Activated naive CD4-positive, alpha-beta T cell treated with anti-CD3 and anti-CD28 coated beads, Interleukin-2, amount 10 ng/mL, durations not matched to agents 7 days and 5 days (primary cell): ENCODE measurements at regions not wholly inside any gene's neighbourhood (a gene's known extent, or its start where the extent isn't known, plus 50 kb on each side); places are given as distances from the start of the nearest gene placed in this dataset.
"Not testable (repeated sequence)": the region's sequence is repeated elsewhere in the genome, so short reads cannot be mapped to it uniquely, and the experiment has no call there.

ENCODE experiments used
- CTCF ChIA-PET: fragments of 350-600 bp; sonication (Branson Sonifier 250); formaldehyde crosslinking; loops from one replicate; lab custom pipeline; 2021; ENCODE audit warnings: antibody characterized with exemption; lab: Charles Lee
- DNase-seq: peaks from one replicate; pipeline ENCODE4 v3.0.0-alpha.2; 2020
- H3K27ac Mint-ChIP-seq: one replicate; pipeline ENCODE4 v1.8.0; 2021; ENCODE audit warnings: mild to moderate bottlenecking, moderate library complexity, mixed read lengths
- H3K27me3 Mint-ChIP-seq: one replicate; pipeline ENCODE4 v1.8.0; 2021; ENCODE audit warnings: mild to moderate bottlenecking, mixed read lengths
- H3K36me3 Mint-ChIP-seq: one replicate; pipeline ENCODE4 v1.8.0; 2021; ENCODE audit warnings: mixed read lengths
- H3K4me1 Mint-ChIP-seq: one replicate; pipeline ENCODE4 v1.8.0; 2021; ENCODE audit warnings: mixed read lengths
- H3K4me3 Mint-ChIP-seq: one replicate; pipeline ENCODE4 v1.8.0; 2021; ENCODE audit warnings: mild to moderate bottlenecking, moderate library complexity, mixed read lengths
- H3K9me3 Mint-ChIP-seq: one replicate; pipeline ENCODE4 v1.8.0; 2021; ENCODE audit warnings: mixed read lengths

DNA sequence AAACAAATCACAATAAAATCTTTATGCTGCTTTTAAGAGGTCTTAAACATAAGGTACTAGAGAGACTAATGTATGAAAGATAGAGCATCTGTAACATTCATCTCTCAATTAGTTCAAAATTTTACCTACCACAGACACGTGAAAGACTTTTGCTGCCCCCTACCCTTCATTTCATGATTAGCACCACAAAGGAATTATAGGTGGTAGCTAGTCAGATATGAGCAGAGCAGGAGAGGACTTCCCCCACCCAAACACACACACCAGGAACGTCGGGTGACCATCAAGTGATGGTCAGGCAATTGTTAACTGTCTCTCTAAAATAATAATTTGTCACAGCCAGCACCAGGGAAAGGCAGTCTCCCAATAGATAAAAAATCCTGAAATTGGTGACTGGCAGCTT is 1531.7 kb upstream of the SPRY2 start:
- Mint-ChIP-seq H3K36me3 (no peaks in the 10 kb centered on the region), H3K9me3 (peaks cover 24% of the 10 kb centered on the region), H3K27ac (no peak overlapping the region), H3K4me1 (no peaks in the 10 kb centered on the region), H3K27me3 (no peaks in the 10 kb centered on the region), H3K4me3 (no peak overlapping the region)
- CTCF ChIA-PET = no interaction called here
- DNase-seq = no peak

DNA sequence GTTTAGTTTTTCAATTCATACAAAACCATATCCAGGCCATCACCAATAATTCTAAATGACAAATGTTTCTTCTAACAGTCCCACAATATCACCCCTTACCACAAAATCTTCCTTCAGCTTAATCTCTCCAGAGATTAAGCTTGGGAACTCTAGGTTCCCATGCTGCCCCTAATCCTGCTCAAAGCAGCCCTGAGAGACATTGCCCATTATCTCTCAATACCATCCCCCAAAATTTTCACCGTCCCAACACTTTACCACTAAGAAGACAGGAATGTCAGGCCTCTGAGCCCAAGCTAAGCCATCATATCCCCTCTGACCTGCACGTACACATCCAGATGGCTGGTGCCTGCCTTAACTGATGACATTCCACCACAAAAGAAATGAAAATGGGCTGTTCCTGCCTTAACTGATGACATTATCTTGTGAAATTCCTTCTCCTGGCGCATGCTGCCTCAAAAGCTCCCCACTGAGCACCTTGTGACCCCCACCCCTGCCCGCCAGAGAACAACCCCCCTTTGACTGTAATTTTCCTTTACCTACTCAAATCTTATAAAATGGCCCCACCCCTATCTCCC is 1530.9 kb upstream of the SPRY2 start:
- H3K27me3 Mint-ChIP-seq, H3K4me1 Mint-ChIP-seq, H3K27ac Mint-ChIP-seq, H3K4me3 Mint-ChIP-seq, DNase-seq, CTCF ChIA-PET, H3K36me3 Mint-ChIP-seq: not testable (repeated sequence)
- H3K9me3 Mint-ChIP-seq = peaks cover 30% of the 10 kb centered on the region

DNA sequence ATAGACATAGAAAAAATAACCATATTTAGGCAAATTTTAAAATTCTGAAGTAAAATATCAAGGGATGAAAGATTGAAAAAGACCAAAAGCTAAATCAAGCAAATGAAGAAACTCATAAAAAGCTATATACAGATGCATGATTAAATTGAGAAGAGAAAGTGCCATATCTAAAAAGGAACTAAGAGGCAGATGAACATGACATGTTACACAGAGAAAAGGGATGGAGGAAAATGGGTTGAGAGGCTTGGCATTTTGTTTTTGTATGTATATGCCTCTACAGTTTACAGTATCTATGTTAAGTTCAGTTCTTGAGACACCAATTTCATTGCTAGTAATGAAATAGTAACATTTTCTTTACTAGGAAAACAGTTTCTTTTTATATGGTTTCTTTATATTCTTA is 1507.4 kb upstream of the SPRY2 start:
- Mint-ChIP-seq H3K36me3 (no peaks in the 10 kb centered on the region), H3K27ac (no peak overlapping the region), H3K4me1 (no peaks in the 10 kb centered on the region), H3K9me3 (peaks cover 4% of the 10 kb centered on the region), H3K27me3 (no peaks in the 10 kb centered on the region), H3K4me3 (no peak overlapping the region)
- no peak for DNase-seq
- CTCF ChIA-PET = no interaction called here

DNA sequence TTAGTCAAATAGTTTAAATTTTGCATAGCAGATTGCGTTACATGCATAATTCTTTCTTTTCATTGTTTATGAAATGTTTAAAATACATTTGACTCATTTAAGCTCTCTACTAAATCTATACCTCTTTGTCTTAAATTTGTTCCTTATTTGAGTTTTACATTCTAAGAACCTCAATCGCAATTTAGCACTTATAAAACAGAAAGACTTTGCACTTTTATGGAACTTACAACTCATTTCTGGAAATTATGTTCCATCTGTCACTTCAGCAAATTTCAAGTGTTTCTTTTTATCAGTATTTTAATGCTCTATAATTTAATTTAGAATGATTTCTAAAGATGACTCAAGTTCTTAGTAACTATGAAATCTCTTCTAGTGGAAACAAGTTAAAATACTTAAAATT is 1505.8 kb upstream of the SPRY2 start:
- Mint-ChIP-seq H3K4me1 (no peaks in the 10 kb centered on the region), H3K27ac (no peak overlapping the region), H3K36me3 (no peaks in the 10 kb centered on the region), H3K4me3 (no peak overlapping the region), H3K27me3 (no peaks in the 10 kb centered on the region), H3K9me3 (peaks cover 5% of the 10 kb centered on the region)
- CTCF ChIA-PET = no interaction called here
- DNase-seq = no peak

DNA sequence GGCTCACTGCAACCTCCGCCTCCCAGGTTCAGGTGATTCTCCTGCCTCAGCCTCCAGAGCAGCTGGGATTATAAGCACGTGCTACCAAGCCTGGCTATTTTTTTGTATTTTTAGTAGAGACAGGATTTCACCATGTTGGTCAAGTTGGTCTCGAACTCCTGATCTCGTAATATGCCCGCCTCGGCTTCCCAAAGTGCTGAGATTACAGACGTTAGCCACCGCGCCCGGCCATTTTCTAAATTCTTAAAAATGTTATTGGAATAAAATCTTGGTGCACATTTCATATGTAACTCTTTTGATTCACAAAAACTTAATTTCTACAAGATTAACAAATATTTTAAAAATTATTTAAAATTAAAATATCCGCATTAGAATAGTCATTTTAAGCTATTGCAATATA is 1480.3 kb upstream of the SPRY2 start:
- Mint-ChIP-seq H3K36me3 (no peaks in the 10 kb centered on the region), H3K4me1 (no peaks in the 10 kb centered on the region), H3K9me3 (peaks cover 7% of the 10 kb centered on the region), H3K27me3 (no peaks in the 10 kb centered on the region), H3K4me3 (no peak overlapping the region), H3K27ac (no peak overlapping the region)
- CTCF ChIA-PET = no interaction called here
- no peak for DNase-seq

DNA sequence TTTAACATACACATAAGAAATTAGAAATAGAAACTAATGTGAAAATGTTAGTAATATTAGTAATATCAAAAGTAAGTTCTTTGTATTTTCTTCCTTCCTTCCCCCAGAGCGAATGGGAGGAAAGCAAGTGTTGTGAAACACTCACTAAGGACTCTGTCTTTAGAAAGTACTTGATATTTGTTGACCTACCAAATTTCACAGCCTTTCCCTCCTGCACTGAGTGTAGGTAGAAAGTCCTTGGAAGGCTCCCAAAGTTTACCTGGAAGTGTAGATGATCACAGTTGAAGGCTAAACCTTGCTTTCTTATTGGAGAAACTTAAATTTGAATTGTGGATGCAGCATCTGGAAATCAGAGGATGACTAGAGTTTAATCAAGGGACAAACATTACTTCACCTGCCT is 1459.5 kb upstream of the SPRY2 start:
- H3K4me1 Mint-ChIP-seq = no peaks in the 10 kb centered on the region
- no peaks in the 10 kb centered on the region for H3K27me3 Mint-ChIP-seq
- no peaks in the 10 kb centered on the region for H3K36me3 Mint-ChIP-seq
- H3K4me3 Mint-ChIP-seq = no peak overlapping the region
- CTCF ChIA-PET = no interaction called here
- H3K27ac Mint-ChIP-seq = no peak overlapping the region
- no peak for DNase-seq
- peaks cover 2% of the 10 kb centered on the region for H3K9me3 Mint-ChIP-seq

DNA sequence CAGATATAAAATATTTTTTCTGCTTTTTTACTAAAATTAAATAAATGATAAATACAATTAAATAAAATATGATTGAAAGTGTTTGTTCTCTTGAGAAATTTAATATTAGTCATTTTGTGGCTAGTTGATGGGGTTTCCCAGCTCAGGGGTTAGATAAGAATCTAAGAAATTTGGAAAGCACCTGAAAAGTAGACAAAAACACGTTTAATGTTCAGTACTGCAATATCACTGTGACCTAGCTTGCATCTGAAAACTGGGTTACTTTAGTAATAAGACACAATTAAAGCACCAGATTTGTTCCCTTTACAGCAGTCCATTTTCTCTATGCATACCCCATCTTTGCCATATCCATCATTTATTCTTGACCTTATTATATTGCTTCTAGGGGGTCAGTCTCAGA is 1454.8 kb upstream of the SPRY2 start:
- Mint-ChIP-seq H3K36me3 (no peaks in the 10 kb centered on the region), H3K4me1 (no peaks in the 10 kb centered on the region), H3K27me3 (no peaks in the 10 kb centered on the region), H3K27ac (no peak overlapping the region), H3K4me3 (no peak overlapping the region), H3K9me3 (peaks cover 5% of the 10 kb centered on the region)
- CTCF ChIA-PET = no interaction called here
- DNase-seq = no peak

DNA sequence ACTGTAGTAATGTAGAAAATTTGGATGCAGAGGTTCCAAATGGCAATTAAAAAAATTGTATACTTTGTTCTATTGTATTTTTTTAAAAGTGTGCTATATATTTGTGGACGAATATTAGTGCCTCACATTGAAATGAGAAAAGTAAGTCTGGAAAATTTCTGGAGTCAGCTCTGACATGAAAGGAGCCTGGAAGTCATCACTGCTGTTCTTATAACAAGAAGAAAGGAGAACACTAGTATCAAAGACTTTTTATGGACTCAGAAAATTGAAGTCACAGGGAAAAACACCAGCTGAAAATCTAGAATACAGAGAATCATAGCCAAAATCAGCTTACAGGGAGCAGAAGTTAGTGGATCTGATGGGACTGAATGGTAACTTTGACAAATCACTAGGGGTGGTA is 1450.7 kb upstream of the SPRY2 start:
- CTCF ChIA-PET = no interaction called here
- peaks cover 8% of the 10 kb centered on the region for H3K9me3 Mint-ChIP-seq
- no peak overlapping the region for H3K4me3 Mint-ChIP-seq
- H3K27me3 Mint-ChIP-seq = no peaks in the 10 kb centered on the region
- H3K27ac Mint-ChIP-seq = no peak overlapping the region
- no peak for DNase-seq
- H3K36me3 Mint-ChIP-seq = no peaks in the 10 kb centered on the region
- no peaks in the 10 kb centered on the region for H3K4me1 Mint-ChIP-seq

DNA sequence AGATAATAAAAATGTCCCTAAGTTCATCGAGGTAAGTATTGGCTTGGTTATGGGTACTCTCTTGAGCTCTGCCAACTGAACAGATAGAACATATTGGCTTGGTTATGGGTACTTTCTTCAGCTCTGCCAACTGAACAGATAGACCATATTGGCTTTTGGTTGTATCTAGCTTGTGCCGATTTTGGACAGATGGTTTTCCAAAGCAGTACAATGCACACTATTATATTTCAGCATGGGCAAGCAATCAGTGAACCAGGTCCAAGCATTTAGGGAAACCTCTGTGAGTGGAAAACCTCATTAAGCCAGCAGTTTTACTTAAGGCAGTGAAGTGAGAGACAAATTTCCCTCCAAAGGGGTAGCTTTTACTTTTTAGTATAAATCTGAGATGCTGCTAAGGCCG is 1440.5 kb upstream of the SPRY2 start:
- CTCF ChIA-PET = no interaction called here
- no peak overlapping the region for H3K27ac Mint-ChIP-seq
- H3K4me3 Mint-ChIP-seq = no peak overlapping the region
- DNase-seq = no peak
- H3K9me3 Mint-ChIP-seq = peaks cover 3% of the 10 kb centered on the region
- no peaks in the 10 kb centered on the region for H3K36me3 Mint-ChIP-seq
- no peaks in the 10 kb centered on the region for H3K4me1 Mint-ChIP-seq
- H3K27me3 Mint-ChIP-seq = no peaks in the 10 kb centered on the region

DNA sequence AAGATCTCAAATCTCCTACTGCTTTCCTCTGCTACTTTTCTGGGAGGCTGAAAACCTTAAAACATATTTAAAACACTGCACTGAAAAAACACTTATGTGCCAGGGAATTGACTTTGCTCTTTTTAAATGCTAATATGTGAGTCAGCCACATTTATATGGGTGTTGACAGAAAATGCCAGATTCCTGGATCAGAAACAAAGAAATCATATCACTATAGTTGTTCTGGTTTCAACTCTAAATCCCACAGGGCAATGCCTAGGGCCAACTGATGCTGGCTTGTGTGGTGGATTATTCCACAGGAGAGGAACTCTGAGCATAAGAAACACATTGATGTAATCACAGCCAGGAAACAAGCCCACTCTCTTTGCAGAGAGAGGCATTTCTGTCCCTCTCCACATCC is 1439.0 kb upstream of the SPRY2 start:
- Mint-ChIP-seq H3K27ac (no peak overlapping the region), H3K4me3 (no peak overlapping the region), H3K27me3 (no peaks in the 10 kb centered on the region), H3K36me3 (no peaks in the 10 kb centered on the region), H3K9me3 (peaks cover under 1% of the 10 kb centered on the region), H3K4me1 (no peaks in the 10 kb centered on the region)
- no peak for DNase-seq
- CTCF ChIA-PET = no interaction called here

DNA sequence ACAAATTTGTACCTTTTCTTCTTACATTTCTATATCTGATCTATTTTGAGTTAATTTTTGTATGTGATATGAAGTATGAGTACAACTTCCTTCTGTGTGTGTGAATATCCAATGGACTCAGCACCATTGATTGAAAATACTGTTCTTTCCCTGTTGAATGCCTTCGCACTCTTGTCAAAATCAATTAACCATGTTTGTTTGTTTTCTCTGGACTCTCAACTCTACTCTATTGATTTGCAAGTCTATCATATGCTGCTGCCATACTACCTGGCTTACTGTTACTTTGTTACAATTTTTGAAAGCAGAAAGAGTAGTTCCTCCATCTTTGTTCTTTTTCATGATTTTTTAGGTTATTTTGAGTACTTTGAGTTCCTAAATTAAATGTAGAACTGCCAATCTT is 1437.4 kb upstream of the SPRY2 start:
- Mint-ChIP-seq H3K36me3 (no peaks in the 10 kb centered on the region), H3K4me3 (no peak overlapping the region), H3K27ac (no peak overlapping the region), H3K4me1 (no peaks in the 10 kb centered on the region), H3K9me3 (peaks cover 3% of the 10 kb centered on the region), H3K27me3 (no peaks in the 10 kb centered on the region)
- CTCF ChIA-PET = no interaction called here
- no peak for DNase-seq

DNA sequence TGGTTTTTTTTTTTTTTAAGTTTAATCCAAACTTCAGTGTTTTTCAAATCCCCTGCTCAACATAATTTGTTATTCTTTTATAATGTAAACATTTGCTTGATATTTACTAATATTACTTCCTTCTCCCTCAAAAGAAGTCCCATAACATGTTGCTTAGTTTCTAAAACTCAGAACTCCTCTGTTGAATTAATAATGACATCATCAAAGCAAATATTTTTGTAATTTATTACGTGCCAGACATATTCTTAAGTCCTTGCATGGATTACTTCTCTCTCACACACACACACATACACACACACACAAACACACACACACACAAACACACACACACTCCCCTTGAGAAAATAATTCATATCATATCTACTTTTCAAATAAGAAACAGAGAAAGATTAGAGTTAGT is 1432.3 kb upstream of the SPRY2 start:
- no peaks in the 10 kb centered on the region for H3K27me3 Mint-ChIP-seq
- no peak overlapping the region for H3K4me3 Mint-ChIP-seq
- no peak overlapping the region for H3K27ac Mint-ChIP-seq
- CTCF ChIA-PET = no interaction called here
- no peaks in the 10 kb centered on the region for H3K36me3 Mint-ChIP-seq
- H3K4me1 Mint-ChIP-seq = no peaks in the 10 kb centered on the region
- H3K9me3 Mint-ChIP-seq = peaks cover 3% of the 10 kb centered on the region
- DNase-seq = no peak

DNA sequence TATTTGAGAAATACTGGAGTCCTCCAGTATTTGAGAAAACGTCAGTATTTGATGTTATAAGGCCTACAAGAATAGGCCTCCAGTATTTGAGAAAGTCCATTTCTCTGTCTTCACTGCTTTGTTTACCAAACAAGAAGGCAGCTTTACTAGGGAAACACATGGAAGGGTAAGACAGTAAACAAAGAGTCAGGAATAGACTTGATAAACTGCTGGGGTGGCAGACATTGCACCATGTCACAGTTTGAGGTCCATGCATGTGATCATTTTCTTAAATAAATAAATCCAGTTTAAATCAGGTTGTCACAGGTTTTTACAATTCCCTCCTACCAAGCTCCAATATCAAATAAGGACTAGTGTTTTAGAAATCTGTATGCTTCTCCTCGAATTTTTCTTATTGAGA is 1431.0 kb upstream of the SPRY2 start:
- no peak for DNase-seq
- H3K36me3 Mint-ChIP-seq = no peaks in the 10 kb centered on the region
- peaks cover 3% of the 10 kb centered on the region for H3K9me3 Mint-ChIP-seq
- CTCF ChIA-PET = no interaction called here
- no peak overlapping the region for H3K27ac Mint-ChIP-seq
- no peaks in the 10 kb centered on the region for H3K4me1 Mint-ChIP-seq
- no peaks in the 10 kb centered on the region for H3K27me3 Mint-ChIP-seq
- H3K4me3 Mint-ChIP-seq = no peak overlapping the region

DNA sequence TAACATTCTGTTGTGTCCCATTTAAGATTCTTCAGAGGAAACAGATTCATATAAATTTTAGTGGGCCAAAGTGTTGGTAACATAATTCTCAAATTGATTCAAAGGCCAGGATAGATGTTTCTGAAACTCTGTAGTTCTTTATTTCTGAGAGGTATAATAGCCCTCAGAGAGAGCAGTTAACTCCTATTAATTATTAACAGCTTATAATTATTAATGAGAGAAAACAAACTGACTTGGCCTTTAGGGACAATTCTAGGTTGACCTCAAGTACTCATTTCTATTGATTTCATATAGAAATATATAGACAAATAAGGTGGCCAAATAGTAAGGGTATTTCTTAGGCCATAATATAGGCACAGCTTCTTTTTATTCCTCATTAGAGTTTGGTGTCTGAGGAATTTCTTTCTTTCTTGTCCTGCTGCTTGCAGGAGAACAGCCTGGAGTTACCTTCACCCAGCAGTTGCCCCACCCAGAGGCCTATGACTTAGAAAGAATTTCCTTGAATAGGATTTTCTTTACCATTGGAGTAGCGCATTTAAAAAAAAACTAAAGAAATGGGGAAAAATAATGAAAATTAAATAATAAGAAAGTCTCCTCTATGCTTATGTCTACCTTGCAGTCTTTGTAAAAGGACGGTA is 1430.1 kb upstream of the SPRY2 start:
- no peak for DNase-seq
- Mint-ChIP-seq H3K9me3 (peaks cover 3% of the 10 kb centered on the region), H3K4me1 (no peaks in the 10 kb centered on the region), H3K27me3 (no peaks in the 10 kb centered on the region), H3K27ac (no peak overlapping the region), H3K4me3 (no peak overlapping the region), H3K36me3 (no peaks in the 10 kb centered on the region)
- CTCF ChIA-PET = no interaction called here

DNA sequence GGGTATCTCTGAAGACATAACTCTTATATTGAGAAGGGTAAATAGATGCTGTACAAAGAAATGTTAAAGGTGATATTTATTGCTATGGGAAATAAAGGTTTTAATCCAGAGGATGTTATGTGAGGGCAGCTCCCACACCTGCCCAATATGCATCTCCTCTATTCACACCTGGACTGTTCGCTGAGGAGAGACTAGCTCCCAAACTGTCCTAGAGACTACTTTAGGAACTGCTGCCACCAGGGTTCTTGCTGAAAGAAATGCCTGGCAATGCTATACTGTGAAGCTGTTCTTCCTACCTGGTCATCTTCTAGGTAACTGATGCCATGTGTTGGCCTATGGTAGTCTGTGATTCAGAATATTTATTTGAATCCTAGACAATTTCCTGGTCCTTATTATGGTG is 1421.5 kb upstream of the SPRY2 start:
- H3K9me3 Mint-ChIP-seq = peaks cover 12% of the 10 kb centered on the region
- no peaks in the 10 kb centered on the region for H3K27me3 Mint-ChIP-seq
- H3K27ac Mint-ChIP-seq = no peak overlapping the region
- no peaks in the 10 kb centered on the region for H3K36me3 Mint-ChIP-seq
- no peak for DNase-seq
- CTCF ChIA-PET = no interaction called here
- H3K4me3 Mint-ChIP-seq = no peak overlapping the region
- H3K4me1 Mint-ChIP-seq = no peaks in the 10 kb centered on the region

DNA sequence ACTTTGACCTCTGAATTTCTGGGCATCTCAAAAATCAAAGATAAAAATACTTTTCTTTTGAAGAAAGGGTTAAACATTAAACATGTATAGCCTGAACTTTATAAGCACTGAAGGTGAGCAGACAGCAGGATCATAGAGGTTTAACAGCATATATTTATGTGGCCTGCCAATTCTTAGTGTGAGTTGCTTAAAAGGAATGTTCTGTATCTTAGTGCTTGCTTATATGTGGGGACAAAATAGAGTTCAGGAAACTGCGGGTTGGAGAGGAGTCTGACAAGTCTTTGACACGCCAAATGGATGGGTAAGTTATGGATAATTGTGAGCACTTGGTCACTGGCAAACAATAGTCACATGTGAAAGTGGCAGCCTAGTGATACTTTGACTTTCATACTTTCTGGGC is 1419.4 kb upstream of the SPRY2 start:
- DNase-seq = no peak
- Mint-ChIP-seq H3K27ac (no peak overlapping the region), H3K4me3 (no peak overlapping the region), H3K9me3 (peaks cover 12% of the 10 kb centered on the region), H3K36me3 (no peaks in the 10 kb centered on the region), H3K4me1 (no peaks in the 10 kb centered on the region), H3K27me3 (no peaks in the 10 kb centered on the region)
- CTCF ChIA-PET = no interaction called here
